Uterus (tissue), 2 donors: ENCODE measurements at regions not wholly inside any gene's neighbourhood (a gene's known extent, or its start where the extent isn't known, plus 50 kb on each side); places are given as distances from the start of the nearest gene placed in this dataset.

Experiments used
- CTCF ChIP-seq, 4 experiments: fragments of 200-600 bp in 2 of 4; fragments of 450-650 bp in 2 of 4; sonication (generic) in 2 of 4; IDR thresholded peaks; one replicate each; pipeline ENCODE4 v1.5.1; 2016 to 2019; ENCODE audit warnings: antibody characterized with exemption in 4 of 4, mild to moderate bottlenecking in 2 of 4, moderate library complexity in 1 of 4
- POLR2A ChIP-seq, 2 donors: fragments of 450-650 bp; IDR thresholded peaks; one replicate each; pipeline ENCODE4 v1.6.1; 2016; ENCODE audit warnings: antibody characterized with exemption in 2 of 2, mild to moderate bottlenecking in 1 of 2, moderate library complexity in 1 of 2

- TF ChIP-seq CTCF (IDR thresholded peaks at IDR 0.05) = no peak
- TF ChIP-seq POLR2A (IDR thresholded peaks at IDR 0.05) = no peak
These were observed 286.8 kb downstream of the LMO4 start for GRCh38 chr1:87615491-87615890.
